ENCODE measurements at regions not wholly inside any gene's neighbourhood (a gene's known extent, or its start where the extent isn't known, plus 50 kb on each side); places are given as distances from the start of the nearest gene placed in this dataset.

- H3K9me3 Mint-ChIP-seq = peaks cover 15% of the 10 kb centered on the region
- no peak overlapping the region for H3K4me3 Mint-ChIP-seq
- no peak for ATAC-seq
- H3K27ac Mint-ChIP-seq = no peak overlapping the region
- no peaks in the 10 kb centered on the region for H3K27me3 Mint-ChIP-seq
- no peaks in the 10 kb centered on the region for H3K36me3 Mint-ChIP-seq (ENCODE audit: low read depth)
- H3K4me1 Mint-ChIP-seq = no peaks in the 10 kb centered on the region
- DNase-seq = no peak
These were observed 2898.1 kb downstream of the PCDH9 start for GRCh38 chr13:64332048-64332447.

GRCh38 chr13:64327505-64328194, 2902.5 kb downstream of the PCDH9 start:
- Mint-ChIP-seq H3K36me3 (ENCODE audit: low read depth) (no peaks in the 10 kb centered on the region), H3K27ac (no peak overlapping the region), H3K4me1 (no peaks in the 10 kb centered on the region), H3K9me3 (peaks cover 13% of the 10 kb centered on the region), H3K27me3 (no peaks in the 10 kb centered on the region), H3K4me3 (no peak overlapping the region)
- ATAC-seq (no peak), DNase-seq (no peak)

- Mint-ChIP-seq H3K9me3 (peaks cover 24% of the 10 kb centered on the region), H3K27ac (no peak overlapping the region), H3K36me3 (ENCODE audit: low read depth) (no peaks in the 10 kb centered on the region), H3K4me3 (no peak overlapping the region), H3K27me3 (no peaks in the 10 kb centered on the region), H3K4me1 (no peaks in the 10 kb centered on the region)
- ATAC-seq (no peak), DNase-seq (no peak)
These were observed 2898.7 kb upstream of the PCDH20 start for GRCh38 chr13:64314331-64314730.

- no peak for ATAC-seq
- H3K27me3 Mint-ChIP-seq = no peaks in the 10 kb centered on the region
- no peak overlapping the region for H3K27ac Mint-ChIP-seq
- no peak for DNase-seq
- H3K36me3 Mint-ChIP-seq (ENCODE audit: low read depth) = no peaks in the 10 kb centered on the region
- H3K4me3 Mint-ChIP-seq = no peak overlapping the region
- H3K4me1 Mint-ChIP-seq = no peaks in the 10 kb centered on the region
- peaks cover 30% of the 10 kb centered on the region for H3K9me3 Mint-ChIP-seq
These were observed 2896.3 kb upstream of the PCDH20 start for GRCh38 chr13:64311948-64312347.

GRCh38 chr13:64311112-64311511, 2895.5 kb upstream of the PCDH20 start:
- DNase-seq (no peak), ATAC-seq (no peak)
- peaks cover 23% of the 10 kb centered on the region for H3K9me3 Mint-ChIP-seq
- no peaks in the 10 kb centered on the region for H3K27me3 Mint-ChIP-seq
- no peak overlapping the region for H3K27ac Mint-ChIP-seq
- no peaks in the 10 kb centered on the region for H3K36me3 Mint-ChIP-seq (ENCODE audit: low read depth)
- no peaks in the 10 kb centered on the region for H3K4me1 Mint-ChIP-seq
- no peak overlapping the region for H3K4me3 Mint-ChIP-seq

DNA sequence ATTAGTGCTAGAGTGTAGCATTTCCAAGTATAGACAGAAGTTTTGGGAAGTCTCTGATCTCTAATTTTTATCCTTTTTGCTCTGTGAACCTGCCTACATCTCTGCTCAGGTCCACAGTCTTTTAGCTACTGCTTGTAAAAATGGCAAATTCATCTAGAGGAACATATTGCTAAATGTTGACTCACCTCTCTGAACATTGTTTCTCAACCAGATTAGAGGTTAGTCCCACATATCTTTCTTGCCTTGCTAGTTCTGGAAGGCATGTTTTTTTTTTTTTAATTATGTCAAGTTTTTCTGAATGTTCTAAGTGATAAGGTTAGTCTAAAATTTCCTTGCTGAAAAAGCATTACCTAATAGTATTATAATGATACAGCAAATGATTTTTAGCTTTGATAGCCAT, 2889.6 kb upstream of the PCDH20 start:
- no peak for DNase-seq
- Mint-ChIP-seq H3K4me3 (no peak overlapping the region), H3K36me3 (ENCODE audit: low read depth) (no peaks in the 10 kb centered on the region), H3K27ac (no peak overlapping the region), H3K27me3 (no peaks in the 10 kb centered on the region), H3K4me1 (no peaks in the 10 kb centered on the region), H3K9me3 (peaks cover 16% of the 10 kb centered on the region)
- ATAC-seq = no peak

DNA sequence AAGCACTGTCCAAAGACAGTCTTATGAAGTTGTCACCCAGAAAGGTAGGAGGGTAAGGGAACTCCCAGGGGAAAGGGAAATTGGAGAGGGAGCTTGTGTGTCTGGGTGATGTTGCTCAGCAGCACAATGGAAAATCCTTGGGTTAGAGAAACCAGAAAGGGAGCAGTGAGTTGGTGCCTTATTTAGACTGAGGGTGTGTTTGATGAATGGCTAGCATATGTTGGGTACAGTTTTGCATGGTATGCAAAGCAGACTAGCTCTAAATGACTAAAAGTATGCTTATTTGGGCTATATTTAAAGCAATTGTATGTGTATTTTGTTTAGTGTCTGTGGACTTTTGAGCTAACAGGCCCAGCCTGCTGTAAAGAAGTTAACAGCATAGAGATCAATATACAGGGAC, 2884.6 kb upstream of the PCDH20 start:
- H3K27me3 Mint-ChIP-seq = no peaks in the 10 kb centered on the region
- peaks cover 3% of the 10 kb centered on the region for H3K9me3 Mint-ChIP-seq
- H3K27ac Mint-ChIP-seq = no peak overlapping the region
- no peak overlapping the region for H3K4me3 Mint-ChIP-seq
- no peak for ATAC-seq
- DNase-seq = no peak
- no peaks in the 10 kb centered on the region for H3K36me3 Mint-ChIP-seq (ENCODE audit: low read depth)
- no peaks in the 10 kb centered on the region for H3K4me1 Mint-ChIP-seq

DNA sequence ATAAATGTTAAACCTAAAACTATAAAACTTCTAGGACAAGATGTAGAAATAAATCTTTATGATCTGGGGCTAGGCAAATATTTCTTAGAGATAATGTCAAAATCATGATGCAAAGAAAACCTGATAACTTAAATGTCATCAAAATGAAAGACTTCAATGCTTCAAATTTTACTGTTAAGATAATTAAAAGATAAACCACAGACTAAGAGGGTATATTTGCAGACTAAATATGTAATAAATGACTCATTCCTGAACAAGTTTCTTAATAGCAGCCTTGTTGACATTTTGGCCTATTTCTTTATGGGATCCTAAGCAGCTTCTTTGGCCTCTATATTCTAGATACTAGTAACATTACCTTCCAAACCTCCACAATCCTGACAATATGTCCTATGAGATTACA, 2878.3 kb upstream of the PCDH20 start:
- DNase-seq = no peak
- H3K4me1 Mint-ChIP-seq = no peaks in the 10 kb centered on the region
- H3K27me3 Mint-ChIP-seq = no peaks in the 10 kb centered on the region
- peaks cover 16% of the 10 kb centered on the region for H3K9me3 Mint-ChIP-seq
- no peaks in the 10 kb centered on the region for H3K36me3 Mint-ChIP-seq (ENCODE audit: low read depth)
- H3K27ac Mint-ChIP-seq = no peak overlapping the region
- no peak for ATAC-seq
- no peak overlapping the region for H3K4me3 Mint-ChIP-seq

- Mint-ChIP-seq H3K4me3 (no peak overlapping the region), H3K36me3 (ENCODE audit: low read depth) (no peaks in the 10 kb centered on the region), H3K9me3 (peaks cover 27% of the 10 kb centered on the region), H3K27me3 (no peaks in the 10 kb centered on the region), H3K27ac (no peak overlapping the region), H3K4me1 (no peaks in the 10 kb centered on the region)
- no peak for ATAC-seq
- DNase-seq = no peak
These were observed 2874.1 kb upstream of the PCDH20 start for GRCh38 chr13:64289702-64290101.

DNA sequence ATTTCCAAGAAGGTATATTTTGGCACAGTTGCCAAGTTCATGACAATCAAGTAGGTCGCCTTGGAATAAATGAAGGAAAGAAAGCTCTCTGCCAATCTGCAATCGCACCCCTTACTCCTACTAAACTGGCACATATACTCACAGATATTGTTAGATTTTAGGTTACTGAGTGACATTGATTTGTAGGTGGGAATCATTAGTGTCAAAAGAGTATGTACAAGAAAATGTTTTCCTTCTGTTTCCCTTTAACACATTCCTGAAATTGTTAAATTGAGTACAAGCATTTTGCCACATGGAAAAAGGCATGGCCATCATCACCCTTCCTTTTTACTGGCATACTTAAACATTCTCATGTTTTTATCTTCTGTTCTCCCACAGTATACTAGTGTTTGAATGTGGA, 2868.3 kb upstream of the PCDH20 start:
- peaks cover 26% of the 10 kb centered on the region for H3K9me3 Mint-ChIP-seq
- no peaks in the 10 kb centered on the region for H3K4me1 Mint-ChIP-seq
- H3K27ac Mint-ChIP-seq = no peak overlapping the region
- no peak overlapping the region for H3K4me3 Mint-ChIP-seq
- ATAC-seq (no peak), DNase-seq (no peak)
- no peaks in the 10 kb centered on the region for H3K36me3 Mint-ChIP-seq (ENCODE audit: low read depth)
- H3K27me3 Mint-ChIP-seq = no peaks in the 10 kb centered on the region

- DNase-seq = no peak
- Mint-ChIP-seq H3K4me1 (no peaks in the 10 kb centered on the region), H3K9me3 (peaks cover 12% of the 10 kb centered on the region)
These were observed 2862.8 kb upstream of the PCDH20 start for GRCh38 chr13:64278493-64278892.

DNA sequence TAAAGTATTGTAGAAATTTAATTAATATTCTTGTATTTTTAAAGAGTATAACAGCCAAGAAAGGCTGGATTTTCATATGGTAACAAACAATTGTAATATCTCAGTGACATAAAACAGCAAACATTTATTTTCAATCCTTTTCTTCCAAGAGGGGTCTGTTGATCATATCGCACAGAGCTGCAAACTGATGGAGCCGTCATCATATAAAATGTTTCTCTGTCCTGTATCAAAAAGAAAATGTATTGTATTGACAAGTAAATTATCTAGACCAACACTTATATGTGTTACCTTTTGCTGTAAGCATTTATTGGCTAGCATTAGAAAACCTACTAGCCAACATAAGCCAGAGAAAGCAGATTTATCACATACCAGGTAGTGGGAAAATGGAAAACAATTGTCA, 2861.4 kb upstream of the PCDH20 start:
- no peaks in the 10 kb centered on the region for H3K4me1 Mint-ChIP-seq
- no peaks in the 10 kb centered on the region for H3K27me3 Mint-ChIP-seq
- ATAC-seq (no peak), DNase-seq (no peak)
- H3K4me3 Mint-ChIP-seq = no peak overlapping the region
- peaks cover 23% of the 10 kb centered on the region for H3K9me3 Mint-ChIP-seq
- H3K36me3 Mint-ChIP-seq (ENCODE audit: low read depth) = no peaks in the 10 kb centered on the region
- H3K27ac Mint-ChIP-seq = no peak overlapping the region

More at GRCh38 chr13:64278493-64278892, 2862.8 kb upstream of the PCDH20 start:
- Mint-ChIP-seq H3K27me3 (no peaks in the 10 kb centered on the region), H3K4me3 (no peak overlapping the region), H3K27ac (no peak overlapping the region), H3K36me3 (ENCODE audit: low read depth) (no peaks in the 10 kb centered on the region)
- ATAC-seq = no peak

DNA sequence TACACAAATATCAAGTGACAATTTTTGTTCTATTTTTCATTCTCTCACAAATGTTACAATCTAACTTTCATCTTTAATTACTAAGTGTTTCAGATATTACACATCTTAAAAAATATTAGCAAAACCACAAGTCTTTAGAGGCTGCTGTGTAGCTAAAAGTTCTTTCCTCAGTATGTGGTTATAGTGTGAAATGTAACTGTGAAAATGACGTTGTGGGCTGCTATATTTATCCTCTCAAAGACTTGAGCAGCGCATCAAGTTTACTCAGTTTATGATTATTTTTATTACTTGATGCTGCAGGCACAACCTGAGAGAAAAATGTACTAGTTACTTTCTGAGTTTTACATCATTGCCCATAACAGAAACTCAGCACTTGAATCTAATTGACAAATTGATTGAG, 2860.6 kb upstream of the PCDH20 start:
- H3K4me3 Mint-ChIP-seq = no peak overlapping the region
- no peaks in the 10 kb centered on the region for H3K36me3 Mint-ChIP-seq (ENCODE audit: low read depth)
- H3K4me1 Mint-ChIP-seq = no peaks in the 10 kb centered on the region
- no peaks in the 10 kb centered on the region for H3K27me3 Mint-ChIP-seq
- ATAC-seq (no peak), DNase-seq (no peak)
- H3K9me3 Mint-ChIP-seq = peaks cover 16% of the 10 kb centered on the region
- no peak overlapping the region for H3K27ac Mint-ChIP-seq

GRCh38 chr13:64274481-64275217, 2859.0 kb upstream of the PCDH20 start:
- H3K4me1 Mint-ChIP-seq = no peaks in the 10 kb centered on the region
- no peaks in the 10 kb centered on the region for H3K27me3 Mint-ChIP-seq
- peaks cover 14% of the 10 kb centered on the region for H3K9me3 Mint-ChIP-seq
- H3K27ac Mint-ChIP-seq = no peak overlapping the region
- H3K4me3 Mint-ChIP-seq = no peak overlapping the region
- DNase-seq (no peak), ATAC-seq (no peak)
- no peaks in the 10 kb centered on the region for H3K36me3 Mint-ChIP-seq (ENCODE audit: low read depth)

DNA sequence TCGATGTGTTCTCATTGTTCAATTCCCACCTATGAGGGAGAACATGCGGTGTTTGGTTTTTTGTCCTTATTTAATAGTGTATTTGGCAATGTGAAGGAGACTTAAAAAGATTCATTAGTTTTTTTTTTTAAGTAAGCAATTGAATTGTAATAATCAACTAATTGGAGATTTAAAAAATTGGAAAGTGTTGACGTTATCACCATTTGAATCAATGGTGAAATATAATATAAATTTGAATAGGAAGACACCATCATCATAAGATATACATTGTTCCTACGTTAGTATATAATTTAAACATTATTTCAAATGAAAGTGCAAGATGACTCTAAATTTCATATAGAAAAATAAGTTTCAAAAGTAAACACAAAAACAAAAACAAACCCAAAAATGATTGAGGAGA, 2858.1 kb upstream of the PCDH20 start:
- no peak overlapping the region for H3K4me3 Mint-ChIP-seq
- no peak overlapping the region for H3K27ac Mint-ChIP-seq
- ATAC-seq (no peak), DNase-seq (no peak)
- H3K36me3 Mint-ChIP-seq (ENCODE audit: low read depth) = no peaks in the 10 kb centered on the region
- no peaks in the 10 kb centered on the region for H3K4me1 Mint-ChIP-seq
- H3K27me3 Mint-ChIP-seq = no peaks in the 10 kb centered on the region
- H3K9me3 Mint-ChIP-seq = peaks cover 14% of the 10 kb centered on the region
